H1 (cell line): ENCODE measurements at regions not wholly inside any gene's neighbourhood (a gene's known extent, or its start where the extent isn't known, plus 50 kb on each side); places are given as distances from the start of the nearest gene placed in this dataset.
A peak's percentile ranks its signal among the peaks of the same experiment; 100 is the strongest.

ENCODE experiments used
- CTCF ChIA-PET: fragments of 300-600 bp; sonication (Branson Sonifier 250); formaldehyde crosslinking; loops from one replicate; lab custom pipeline; 2021; ENCODE audit not compliant: partially characterized antibody; lab: Charles Lee
- POLR2A ChIA-PET: fragments of 300-600 bp; sonication (Branson Sonifier 250); formaldehyde crosslinking; loops from one replicate; lab custom pipeline; 2021; ENCODE audit warnings: inconsistent platforms; ENCODE audit not compliant: partially characterized antibody; lab: Charles Lee
- DNase-seq, 2 experiments: peaks; one replicate each; pipeline versions ENCODE4 v3.0.0 to v3.0.0-alpha.2; 2010 to 2022; ENCODE audit warnings: low spot score in 2 of 2, low read depth in 1 of 2, mixed read lengths in 1 of 2
- FAIRE-seq: peaks from 2 replicates; lab custom pipeline; 2011; peaks lifted over from hg19 to GRCh38; lab: Jason Lieb, UNC
- H2AFZ ChIP-seq: 2 replicates; pipeline ENCODE4 v1.8.1; 2012; ENCODE audit warnings: low read length, inconsistent platforms
- H2AK5ac ChIP-seq: 2 replicates; pipeline ENCODE4 v1.6.1; 2013; ENCODE audit warnings: low read depth, low read length
- H2BK120ac ChIP-seq: replicated peaks from 2 replicates; pipeline ENCODE3; 2013; ENCODE audit warnings: low read depth, low read length, inconsistent platforms
- H2BK12ac ChIP-seq: 2 replicates; pipeline ENCODE4 v1.6.1; 2013; ENCODE audit warnings: low read depth, low read length
- H2BK15ac ChIP-seq: 2 replicates; pipeline ENCODE4 v1.6.1; 2013; ENCODE audit warnings: low read length
- H2BK20ac ChIP-seq: 2 replicates; pipeline ENCODE4 v1.6.1; 2013; ENCODE audit warnings: low read length
- H2BK5ac ChIP-seq: 2 replicates; pipeline ENCODE4 v1.6.1; 2013; ENCODE audit warnings: low read depth, low read length
- H3K14ac ChIP-seq: 2 replicates; pipeline ENCODE4 v1.6.1; 2013; ENCODE audit warnings: inconsistent platforms; ENCODE audit not compliant: insufficient read length
- H3K18ac ChIP-seq: 2 replicates; pipeline ENCODE4 v1.6.1; 2013; ENCODE audit warnings: low read length; ENCODE audit errors: extremely low read depth
- H3K23ac ChIP-seq: 2 replicates; pipeline ENCODE4 v1.6.1; 2013; ENCODE audit warnings: inconsistent platforms; ENCODE audit not compliant: insufficient read length
- H3K23me2 ChIP-seq: 2 replicates; pipeline ENCODE4 v1.6.1; 2013; ENCODE audit warnings: low read depth, low read length
- H3K27ac ChIP-seq: 2 replicates; pipeline ENCODE4 v1.6.1; 2011; ENCODE audit warnings: low read depth, low read length, inconsistent platforms
- H3K27me3 ChIP-seq, 4 experiments: replicated peaks in 1 of 4; 1 replicate in 1 of 4; 2 replicates in 3 of 4; pipeline versions ENCODE4 v1.6.1 to v1.8.1; 2011 to 2013; ENCODE audit warnings: low read length in 3 of 4, mild to moderate bottlenecking in 3 of 4, inconsistent platforms in 2 of 4, mixed read lengths in 2 of 4, moderate library complexity in 1 of 4; ENCODE audit not compliant: control insufficient read depth in 3 of 4, insufficient read depth in 3 of 4; ENCODE audit errors: extremely low read depth in 1 of 4
- H3K36me3 ChIP-seq, 4 experiments: 2 replicates each; pipeline versions ENCODE4 v1.6.1 to v1.8.1; 2011 to 2013; ENCODE audit warnings: mild to moderate bottlenecking in 4 of 4, low read length in 3 of 4, moderate library complexity in 2 of 4, control low read depth in 1 of 4, inconsistent platforms in 1 of 4; ENCODE audit not compliant: insufficient read depth in 4 of 4, control insufficient read depth in 2 of 4
- H3K4ac ChIP-seq: replicated peaks from 2 replicates; pipeline ENCODE3; 2013; ENCODE audit warnings: low read length, low read depth, mixed read lengths, inconsistent platforms; ENCODE audit not compliant: insufficient read length
- H3K4me1 ChIP-seq, 4 experiments: replicated peaks in 1 of 4; 1 replicate in 1 of 4; 2 replicates in 3 of 4; pipeline versions ENCODE4 v1.6.1 to v1.8.1; 2011 to 2013; ENCODE audit warnings: low read length in 3 of 4, inconsistent platforms in 2 of 4, mixed read lengths in 1 of 4; ENCODE audit not compliant: insufficient read depth in 4 of 4, control insufficient read depth in 3 of 4
- H3K4me2 ChIP-seq, 2 experiments: 2 replicates each; pipeline versions ENCODE4 v1.6.1 to v1.8.1; 2011 to 2013; ENCODE audit warnings: low read depth in 2 of 2, low read length in 2 of 2, control low read depth in 1 of 2, inconsistent platforms in 1 of 2, mild to moderate bottlenecking in 1 of 2; ENCODE audit not compliant: insufficient read depth in 1 of 2
- H3K4me3 ChIP-seq, 4 experiments: fragments of 200-600, 300-600 bp in 1 of 4; sonication (generic), shearing (Covaris generic), sonication (Bioruptor Twin) in 1 of 4; 2 replicates each; pipeline versions ENCODE4 v1.5.1 to v1.8.1; 2011 to 2016; ENCODE audit warnings: low read length in 4 of 4, low read depth in 3 of 4, control low read depth in 2 of 4, inconsistent platforms in 2 of 4, mild to moderate bottlenecking in 2 of 4, mixed read lengths in 1 of 4, moderate library complexity in 1 of 4; ENCODE audit not compliant: insufficient read depth in 2 of 4; ENCODE audit errors: extremely low read depth in 1 of 4
- H3K56ac ChIP-seq: replicated peaks from 2 replicates; pipeline ENCODE3; 2013; ENCODE audit warnings: low read depth, mild to moderate bottlenecking, mixed read lengths, low read length, inconsistent platforms; ENCODE audit not compliant: insufficient read length
- H3K79me1 ChIP-seq: 2 replicates; pipeline ENCODE4 v1.6.1; 2013; ENCODE audit warnings: low read depth, low read length, control low read depth
- H3K79me2 ChIP-seq, 2 experiments: 2 replicates each; pipeline versions ENCODE4 v1.6.1 to v1.8.1; 2012 to 2013; ENCODE audit warnings: low read length in 2 of 2, mild to moderate bottlenecking in 2 of 2, inconsistent platforms in 1 of 2; ENCODE audit not compliant: insufficient read depth in 2 of 2, control insufficient read depth in 1 of 2
- H3K9ac ChIP-seq, 4 experiments: replicated peaks in 1 of 4; 1 replicate in 1 of 4; 2 replicates in 3 of 4; pipeline versions ENCODE4 v1.6.1 to v1.8.1; 2011 to 2013; ENCODE audit warnings: low read depth in 3 of 4, low read length in 3 of 4, control low read depth in 2 of 4, mild to moderate bottlenecking in 2 of 4, moderate library complexity in 2 of 4, inconsistent platforms in 1 of 4; ENCODE audit errors: extremely low read depth in 1 of 4
- H3K9me3 ChIP-seq, 2 experiments: 2 replicates each; pipeline versions ENCODE4 v1.6.1 to v1.8.1; 2012 to 2013; ENCODE audit warnings: mild to moderate bottlenecking in 2 of 2, moderate library complexity in 2 of 2, control low read depth in 1 of 2, inconsistent platforms in 1 of 2, low read depth in 1 of 2, low read length in 1 of 2, mixed read lengths in 1 of 2; ENCODE audit not compliant: insufficient read depth in 2 of 2
- H4K20me1 ChIP-seq, 2 experiments: replicated peaks in 1 of 2; 2 replicates each; pipeline versions ENCODE3 to v1.8.1; 2011 to 2013; ENCODE audit warnings: inconsistent platforms in 2 of 2, low read length in 2 of 2, mild to moderate bottlenecking in 1 of 2; ENCODE audit not compliant: insufficient read depth in 2 of 2, control insufficient read depth in 1 of 2
- H4K5ac ChIP-seq: 2 replicates; pipeline ENCODE4 v1.6.1; 2013; ENCODE audit warnings: low read length, low read depth, mixed read lengths, inconsistent platforms; ENCODE audit not compliant: insufficient read length
- H4K8ac ChIP-seq: 2 replicates; pipeline ENCODE4 v1.8.0; 2013; ENCODE audit warnings: mild to moderate bottlenecking, moderate library complexity, low read length, inconsistent platforms; ENCODE audit not compliant: insufficient read depth; ENCODE audit errors: extremely low read depth
- H4K91ac ChIP-seq: replicated peaks from 2 replicates; pipeline ENCODE3; 2013; ENCODE audit warnings: low read length, mixed read lengths, inconsistent platforms; ENCODE audit not compliant: insufficient read length
- ATF3 ChIP-seq: IDR thresholded peaks from 2 replicates; pipeline ENCODE4 v1.6.1; 2011; ENCODE audit warnings: low read depth, mild to moderate bottlenecking, low read length; ENCODE audit not compliant: insufficient read depth
- CHD2 ChIP-seq: IDR thresholded peaks from 2 replicates; pipeline ENCODE4 v1.6.1; 2012; ENCODE audit warnings: low read length, improper control_type of control experiment
- CTCF ChIP-seq, 3 experiments: IDR thresholded peaks; 1 replicate in 2 of 3; 2 replicates in 1 of 3; pipeline versions ENCODE4 v1.5.1 to v1.6.1; 2011; ENCODE audit warnings: low read length in 3 of 3, mild to moderate bottlenecking in 3 of 3, inconsistent platforms in 2 of 3, low read depth in 1 of 3, moderate library complexity in 1 of 3; ENCODE audit not compliant: insufficient read depth in 1 of 3; ENCODE audit errors: control extremely low read depth in 1 of 3
- GTF2F1 ChIP-seq: IDR thresholded peaks from 2 replicates; pipeline ENCODE4 v1.6.1; 2012; ENCODE audit warnings: low read depth, low read length, improper control_type of control experiment, borderline replicate concordance
- KDM4A ChIP-seq: IDR thresholded peaks from one replicate; pipeline ENCODE4 v1.7.1; 2012; ENCODE audit warnings: low read depth, mild to moderate bottlenecking, moderate library complexity, low read length, inconsistent platforms; ENCODE audit not compliant: severe bottlenecking
- RAD21 ChIP-seq, 2 experiments: IDR thresholded peaks in 1 of 2; conservative IDR thresholded peaks in 1 of 2; 2 replicates each; pipeline ENCODE4 v1.6.1; 2011; ENCODE audit warnings: low read depth in 2 of 2, low read length in 2 of 2, improper control_type of control experiment in 1 of 2, inconsistent platforms in 1 of 2, mild to moderate bottlenecking in 1 of 2, moderate library complexity in 1 of 2
- RXRA ChIP-seq: IDR thresholded peaks from 2 replicates; pipeline ENCODE4 v1.6.1; 2011; ENCODE audit warnings: low read depth, mild to moderate bottlenecking, low read length, moderate library complexity; ENCODE audit not compliant: insufficient read depth
- SIRT6 ChIP-seq: IDR thresholded peaks from one replicate; pipeline ENCODE4 v1.7.1; 2012; ENCODE audit warnings: low read length, inconsistent platforms
- SIX5 ChIP-seq: IDR thresholded peaks from 2 replicates; pipeline ENCODE4 v1.6.1; 2011; ENCODE audit warnings: mild to moderate bottlenecking, low read depth, low read length
- SRF ChIP-seq: IDR thresholded peaks from 2 replicates; pipeline ENCODE4 v1.6.1; 2011; ENCODE audit warnings: mild to moderate bottlenecking, low read depth, low read length, moderate library complexity
- TAF7 ChIP-seq: optimal IDR thresholded peaks from 2 replicates; pipeline ENCODE3; 2011; ENCODE audit warnings: low read depth, mild to moderate bottlenecking, inconsistent platforms, low read length, moderate library complexity, borderline replicate concordance
- WGBS, 2 experiments: shearing (Covaris generic) in 1 of 2; methylation state at CpG; one replicate each; pipeline versions ENCODE4 v1.1.6 to v1.1.7; 2013 to 2015; ENCODE audit warnings: low lambda C conversion rate in 2 of 2, mixed read lengths in 2 of 2, inconsistent platforms in 1 of 2, low coverage in 1 of 2, missing lambda C conversion rate in 1 of 2; ENCODE audit not compliant: insufficient replicate concordance in 2 of 2, insufficient coverage in 1 of 2, insufficient read length in 1 of 2; ENCODE audit errors: extremely low coverage in 1 of 2, missing lambda C conversion rate in 1 of 2; 5-methylcytosine and 5-hydroxymethylcytosine counted together

- H3K4me3 ChIP-seq: no peak overlapping the region
- no peak overlapping the region for H2AK5ac ChIP-seq
- no peaks in the 10 kb centered on the region for H3K4me1 ChIP-seq
- H3K36me3 ChIP-seq: no peaks in the 10 kb centered on the region
- no peak overlapping the region for H3K4me2 ChIP-seq
- no peak overlapping the region for H3K18ac ChIP-seq
- 19% methylated on average over 2 of the region's 2 CpGs; no CpG with 5 or more reads in 1 of the 2 experiments for WGBS, 2 experiments
- no peak overlapping the region for H3K23ac ChIP-seq
- no peak overlapping the region for H4K5ac ChIP-seq
- no peak overlapping the region for H2BK120ac ChIP-seq
- no peaks in the 10 kb centered on the region for H3K79me1 ChIP-seq
- no peak overlapping the region for H3K56ac ChIP-seq
- no peak overlapping the region for H3K9ac ChIP-seq
- peaks cover 12 to 20% of the 10 kb centered on the region in 2 experiments for H3K9me3 ChIP-seq
- H2BK5ac ChIP-seq: no peak overlapping the region
- H4K8ac ChIP-seq: no peak overlapping the region
- no peak overlapping the region for H2BK20ac ChIP-seq
- no peak overlapping the region for H2BK15ac ChIP-seq
- no peak overlapping the region for H3K14ac ChIP-seq
- no peak overlapping the region for H2AFZ ChIP-seq
- H4K91ac ChIP-seq: no peak overlapping the region
- no peaks in the 10 kb centered on the region for H3K79me2 ChIP-seq
- no peaks in the 10 kb centered on the region for H4K20me1 ChIP-seq
- DNase-seq (peak in 1 of 2 experiments; percentile 17), FAIRE-seq (peak; percentile 52)
- CTCF ChIA-PET: interaction anchor here (0.8 to 6.6 kb wide), 8 partner anchors 9 to 261 kb away, joined by 3 to 69 read pairs (median 4); no protein-coding TSS in a partner anchor
- H2BK12ac ChIP-seq: no peak overlapping the region
- H3K23me2 ChIP-seq: no peaks in the 10 kb centered on the region
- no peaks in the 10 kb centered on the region for H3K27me3 ChIP-seq
- no peak overlapping the region for H3K27ac ChIP-seq
- POLR2A ChIA-PET: no interaction called here
- H3K4ac ChIP-seq: no peak overlapping the region
- TF ChIP-seq CHD2 (no peak), SIRT6 (no peak), SIX5 (no peak), TAF7 (no peak), ATF3 (no peak), KDM4A (no peak), CTCF (IDR thresholded peaks at IDR 0.05; ENCODE audit: control extremely low read depth in 1 of 3, insufficient read depth in 1 of 3, low read depth in 1 of 3, low read length in 3 of 3) (peak; percentile 46 to 73 (median 60)), RXRA (no peak), SRF (no peak), RAD21 (IDR thresholded peaks at IDR 0.05 in 1 of 2, conservative IDR thresholded peaks at IDR 0.05 in 1 of 2; ENCODE audit: low read depth in 2 of 2, low read length in 2 of 2) (peak; percentile 82 to 86), GTF2F1 (no peak)
Observed at GRCh38 chr5:118698774-118699173, 289.6 kb downstream of the DTWD2 start.
